LNCaP clone FGC (cell line): ENCODE measurements at regions not wholly inside any gene's neighbourhood (a gene's known extent, or its start where the extent isn't known, plus 50 kb on each side); places are given as distances from the start of the nearest gene placed in this dataset.

Source experiments
- DNase-seq: peaks from one replicate; pipeline ENCODE4 v3.0.0-alpha.2; 2011; ENCODE audit warnings: low read depth
- H3K4me3 ChIP-seq: 2 replicates; pipeline ENCODE4 v1.5.1; 2011; ENCODE audit warnings: mild to moderate bottlenecking, low read depth, low read length, control low read depth
- TF ChIP-seq, protein P1 (sequence below): IDR thresholded peaks from 2 replicates; pipeline ENCODE4 v1.5.1; 2012; ENCODE audit warnings: mild to moderate bottlenecking; ENCODE audit not compliant: control insufficient read depth, insufficient read depth; ENCODE audit errors: extremely low read depth

DNA sequence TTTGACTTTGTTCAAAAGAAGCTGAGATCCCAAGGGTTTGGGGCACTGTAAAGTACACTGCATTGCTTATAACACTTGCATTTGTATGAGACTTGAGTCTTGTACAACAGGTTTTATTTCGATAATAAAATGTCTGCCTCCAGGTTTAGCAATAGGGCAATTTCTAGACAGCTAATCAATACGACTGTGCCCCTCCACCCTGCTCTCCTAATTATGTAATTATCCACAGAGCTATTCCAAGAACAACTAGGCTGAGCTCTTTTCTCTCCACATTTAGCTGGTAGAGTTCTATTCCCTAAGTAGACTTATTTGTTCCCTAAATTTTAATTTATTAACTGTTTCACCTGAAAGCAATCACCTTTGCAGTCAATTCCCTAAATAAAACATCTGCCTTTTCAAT, 52.9 kb upstream of the LINC00305 start:
- H3K4me3 ChIP-seq = no peak overlapping the region
- TF ChIP-seq, protein P1, sequence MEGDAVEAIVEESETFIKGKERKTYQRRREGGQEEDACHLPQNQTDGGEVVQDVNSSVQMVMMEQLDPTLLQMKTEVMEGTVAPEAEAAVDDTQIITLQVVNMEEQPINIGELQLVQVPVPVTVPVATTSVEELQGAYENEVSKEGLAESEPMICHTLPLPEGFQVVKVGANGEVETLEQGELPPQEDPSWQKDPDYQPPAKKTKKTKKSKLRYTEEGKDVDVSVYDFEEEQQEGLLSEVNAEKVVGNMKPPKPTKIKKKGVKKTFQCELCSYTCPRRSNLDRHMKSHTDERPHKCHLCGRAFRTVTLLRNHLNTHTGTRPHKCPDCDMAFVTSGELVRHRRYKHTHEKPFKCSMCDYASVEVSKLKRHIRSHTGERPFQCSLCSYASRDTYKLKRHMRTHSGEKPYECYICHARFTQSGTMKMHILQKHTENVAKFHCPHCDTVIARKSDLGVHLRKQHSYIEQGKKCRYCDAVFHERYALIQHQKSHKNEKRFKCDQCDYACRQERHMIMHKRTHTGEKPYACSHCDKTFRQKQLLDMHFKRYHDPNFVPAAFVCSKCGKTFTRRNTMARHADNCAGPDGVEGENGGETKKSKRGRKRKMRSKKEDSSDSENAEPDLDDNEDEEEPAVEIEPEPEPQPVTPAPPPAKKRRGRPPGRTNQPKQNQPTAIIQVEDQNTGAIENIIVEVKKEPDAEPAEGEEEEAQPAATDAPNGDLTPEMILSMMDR = no peak
- DNase-seq = no peak

GRCh38 chr18:64199581-64199980, 50.7 kb upstream of the LINC00305 start:
- TF ChIP-seq, protein P1 = no peak
- DNase-seq = no peak
- no peak overlapping the region for H3K4me3 ChIP-seq
